Esophagus squamous epithelium (tissue), 4 donors: ENCODE measurements at regions not wholly inside any gene's neighbourhood (a gene's known extent, or its start where the extent isn't known, plus 50 kb on each side); places are given as distances from the start of the nearest gene placed in this dataset.

ENCODE experiments used
- CTCF ChIP-seq, 6 experiments: fragments of 450-650 bp in 4 of 6; fragments of 200-600 bp in 2 of 6; sonication (generic) in 2 of 6; IDR thresholded peaks; one replicate each; pipeline ENCODE4 v1.5.1; 2016 to 2019; ENCODE audit warnings: antibody characterized with exemption in 6 of 6, mild to moderate bottlenecking in 4 of 6, moderate library complexity in 4 of 6
- POLR2A ChIP-seq, 4 donors: fragments of 450-650 bp; IDR thresholded peaks; one replicate each; pipeline ENCODE4 v1.6.1; 2017; ENCODE audit warnings: antibody characterized with exemption in 4 of 4, mild to moderate bottlenecking in 4 of 4, moderate library complexity in 3 of 4

GRCh38 chr7:52958621-52959140, 76.8 kb upstream of the POM121L12 start:
- TF ChIP-seq CTCF (IDR thresholded peaks at IDR 0.05) (no peak), POLR2A (IDR thresholded peaks at IDR 0.05) (no peak)
